ENCODE measurements at regions not wholly inside any gene's neighbourhood (a gene's known extent, or its start where the extent isn't known, plus 50 kb on each side); places are given as distances from the start of the nearest gene placed in this dataset.

DNA sequence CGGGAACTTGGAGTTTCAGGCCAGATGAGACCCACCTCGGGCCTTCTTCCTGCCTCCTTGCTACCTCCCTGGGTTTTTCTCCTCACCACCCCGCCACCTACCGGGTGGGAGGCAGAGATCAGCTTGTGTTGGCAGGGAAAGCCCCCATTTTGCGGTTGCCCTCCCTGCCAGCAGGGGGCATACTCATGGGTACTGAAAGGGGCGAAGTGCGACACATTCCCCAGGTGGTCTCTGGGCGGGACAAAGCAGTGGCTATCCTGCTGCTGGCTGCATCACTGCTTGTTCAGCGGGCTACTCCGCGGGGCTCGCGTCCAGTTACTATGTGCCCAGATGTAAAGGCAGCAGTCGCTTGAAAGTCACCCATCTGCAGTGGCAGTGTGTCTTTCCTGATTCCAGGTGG lies 330.3 kb downstream of the PDHA2 start:
- TF ChIP-seq, protein P1, sequence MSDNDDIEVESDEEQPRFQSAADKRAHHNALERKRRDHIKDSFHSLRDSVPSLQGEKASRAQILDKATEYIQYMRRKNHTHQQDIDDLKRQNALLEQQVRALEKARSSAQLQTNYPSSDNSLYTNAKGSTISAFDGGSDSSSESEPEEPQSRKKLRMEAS (IDR thresholded peaks at IDR 0.05; ENCODE audit: insufficient read depth, insufficient read length), result no peak
- TF ChIP-seq POLR2A (IDR thresholded peaks at IDR 0.05; ENCODE audit: low read depth, low read length), result no peak
- TF ChIP-seq, protein P2, sequence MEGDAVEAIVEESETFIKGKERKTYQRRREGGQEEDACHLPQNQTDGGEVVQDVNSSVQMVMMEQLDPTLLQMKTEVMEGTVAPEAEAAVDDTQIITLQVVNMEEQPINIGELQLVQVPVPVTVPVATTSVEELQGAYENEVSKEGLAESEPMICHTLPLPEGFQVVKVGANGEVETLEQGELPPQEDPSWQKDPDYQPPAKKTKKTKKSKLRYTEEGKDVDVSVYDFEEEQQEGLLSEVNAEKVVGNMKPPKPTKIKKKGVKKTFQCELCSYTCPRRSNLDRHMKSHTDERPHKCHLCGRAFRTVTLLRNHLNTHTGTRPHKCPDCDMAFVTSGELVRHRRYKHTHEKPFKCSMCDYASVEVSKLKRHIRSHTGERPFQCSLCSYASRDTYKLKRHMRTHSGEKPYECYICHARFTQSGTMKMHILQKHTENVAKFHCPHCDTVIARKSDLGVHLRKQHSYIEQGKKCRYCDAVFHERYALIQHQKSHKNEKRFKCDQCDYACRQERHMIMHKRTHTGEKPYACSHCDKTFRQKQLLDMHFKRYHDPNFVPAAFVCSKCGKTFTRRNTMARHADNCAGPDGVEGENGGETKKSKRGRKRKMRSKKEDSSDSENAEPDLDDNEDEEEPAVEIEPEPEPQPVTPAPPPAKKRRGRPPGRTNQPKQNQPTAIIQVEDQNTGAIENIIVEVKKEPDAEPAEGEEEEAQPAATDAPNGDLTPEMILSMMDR (IDR thresholded peaks at IDR 0.05; ENCODE audit: extremely low read depth in 1 of 2, insufficient read depth in 1 of 2, low read depth in 1 of 2, low read length in 2 of 2), result no peak
